ENCODE measurements at regions not wholly inside any gene's neighbourhood (a gene's known extent, or its start where the extent isn't known, plus 50 kb on each side); places are given as distances from the start of the nearest gene placed in this dataset.

GRCh38 chr2:15787535-15788454, 152.6 kb upstream of the MYCN start:
- TF ChIP-seq CTCF (IDR thresholded peaks at IDR 0.05; ENCODE audit: low read depth, low read length) (no peak), EZH2phosphoT487 (IDR thresholded peaks at IDR 0.05; ENCODE audit: low read depth) (no peak)

All from OCI-LY3 (cell line).